ENCODE measurements at regions not wholly inside any gene's neighbourhood (a gene's known extent, or its start where the extent isn't known, plus 50 kb on each side); places are given as distances from the start of the nearest gene placed in this dataset.

DNA sequence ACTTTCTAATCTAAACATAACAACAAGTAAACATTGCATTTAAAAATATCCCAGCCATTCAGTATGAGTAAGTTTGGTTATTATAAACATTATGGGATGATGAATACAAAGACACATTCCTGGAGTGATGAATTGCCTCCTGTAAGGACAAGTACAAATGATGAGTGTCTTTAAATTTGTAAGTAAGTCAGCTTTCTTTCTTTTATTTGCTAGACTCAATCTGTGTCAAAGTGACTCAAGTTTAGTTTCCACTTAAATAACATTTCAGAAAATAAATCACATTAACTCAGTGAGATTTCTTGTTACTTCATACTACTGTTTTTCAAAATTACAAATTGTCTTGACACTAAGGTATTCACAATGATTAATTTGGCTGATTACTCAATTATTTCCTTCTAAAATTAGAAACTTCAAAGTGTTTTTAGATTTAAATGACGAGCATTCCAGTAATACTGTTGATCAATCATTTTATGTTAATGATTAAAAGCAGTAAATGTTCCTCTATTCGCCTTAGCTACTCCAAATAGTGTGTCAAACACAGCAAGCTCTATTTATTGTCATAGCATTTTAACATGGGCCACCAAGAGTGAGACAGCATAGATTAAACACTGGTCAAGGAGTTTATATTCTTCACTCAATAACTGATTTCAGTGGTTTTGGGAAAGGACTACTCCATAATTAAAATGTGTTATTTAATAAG lies 658.0 kb upstream of the MDGA2 start:
- TF ChIP-seq, protein P1, sequence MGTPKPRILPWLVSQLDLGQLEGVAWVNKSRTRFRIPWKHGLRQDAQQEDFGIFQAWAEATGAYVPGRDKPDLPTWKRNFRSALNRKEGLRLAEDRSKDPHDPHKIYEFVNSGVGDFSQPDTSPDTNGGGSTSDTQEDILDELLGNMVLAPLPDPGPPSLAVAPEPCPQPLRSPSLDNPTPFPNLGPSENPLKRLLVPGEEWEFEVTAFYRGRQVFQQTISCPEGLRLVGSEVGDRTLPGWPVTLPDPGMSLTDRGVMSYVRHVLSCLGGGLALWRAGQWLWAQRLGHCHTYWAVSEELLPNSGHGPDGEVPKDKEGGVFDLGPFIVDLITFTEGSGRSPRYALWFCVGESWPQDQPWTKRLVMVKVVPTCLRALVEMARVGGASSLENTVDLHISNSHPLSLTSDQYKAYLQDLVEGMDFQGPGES (IDR thresholded peaks at IDR 0.05; ENCODE audit: low read depth, low read length), result no peak
- TF ChIP-seq, protein P2, sequence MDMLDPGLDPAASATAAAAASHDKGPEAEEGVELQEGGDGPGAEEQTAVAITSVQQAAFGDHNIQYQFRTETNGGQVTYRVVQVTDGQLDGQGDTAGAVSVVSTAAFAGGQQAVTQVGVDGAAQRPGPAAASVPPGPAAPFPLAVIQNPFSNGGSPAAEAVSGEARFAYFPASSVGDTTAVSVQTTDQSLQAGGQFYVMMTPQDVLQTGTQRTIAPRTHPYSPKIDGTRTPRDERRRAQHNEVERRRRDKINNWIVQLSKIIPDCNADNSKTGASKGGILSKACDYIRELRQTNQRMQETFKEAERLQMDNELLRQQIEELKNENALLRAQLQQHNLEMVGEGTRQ (IDR thresholded peaks at IDR 0.05; ENCODE audit: borderline replicate concordance, low read depth, low read length), result no peak
- 6% methylated on average over 2 of the region's 2 CpGs for WGBS (ENCODE audit: low lambda C conversion rate)
- Histone ChIP-seq H3K4me1 (ENCODE audit: control insufficient read depth in 1 of 2, insufficient read depth in 2 of 2, low read depth in 1 of 2, low read length in 1 of 2) (no peaks in the 10 kb centered on the region), H3K79me2 (ENCODE audit: insufficient read depth) (no peaks in the 10 kb centered on the region), H3K27ac (ENCODE audit: low read depth in 2 of 2, low read length in 1 of 2) (no peak overlapping the region), H4K20me1 (ENCODE audit: insufficient read depth) (no peaks in the 10 kb centered on the region), H3K4me3 (ENCODE audit: low read depth in 2 of 2, low read length in 1 of 2) (no peak overlapping the region), H3F3A (replicated peaks; ENCODE audit: insufficient read depth) (no peaks in the 10 kb centered on the region), H3K9me3 (no peaks in the 10 kb centered on the region), H2AFZ (ENCODE audit: low read depth) (no peak overlapping the region), H3K36me3 (replicated peaks in 1 of 2; ENCODE audit: control insufficient read depth in 1 of 2, insufficient read depth in 2 of 2, low read length in 1 of 2) (no peaks in the 10 kb centered on the region), H3K9me2 (no peaks in the 10 kb centered on the region), H3K27me3 (ENCODE audit: insufficient read depth) (no peaks in the 10 kb centered on the region), H3K9ac (no peak overlapping the region), H3K4me2 (no peak overlapping the region)
- ChIA-PET CTCF (no interaction called here), POLR2A (no interaction called here)
- DNase-seq, result no peak

DNA sequence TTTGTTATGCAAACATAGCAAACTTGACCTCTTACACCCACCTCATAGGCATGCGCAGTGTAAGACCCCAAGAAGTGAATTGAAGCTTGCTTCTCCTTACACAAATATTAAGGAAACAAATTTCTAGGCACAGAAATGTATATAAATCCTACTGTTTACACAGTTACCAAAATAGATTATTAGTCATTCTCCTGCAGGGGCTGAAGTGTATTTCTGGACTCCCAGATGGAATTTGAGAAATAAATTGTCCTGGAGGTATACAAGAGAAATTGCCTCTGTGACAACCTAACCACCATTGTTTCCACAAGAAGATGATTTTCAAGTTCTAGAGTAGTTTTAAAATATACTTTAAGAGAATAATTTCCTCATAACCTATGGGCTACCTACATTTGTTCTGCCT lies 656.0 kb upstream of the MDGA2 start:
- H3F3A ChIP-seq (replicated peaks; ENCODE audit: insufficient read depth), result no peaks in the 10 kb centered on the region
- no peak overlapping the region for H3K4me3 ChIP-seq (ENCODE audit: low read depth in 2 of 2, low read length in 1 of 2)
- H3K9me2 ChIP-seq, result no peaks in the 10 kb centered on the region
- no peaks in the 10 kb centered on the region for H3K9me3 ChIP-seq
- no peaks in the 10 kb centered on the region for H3K27me3 ChIP-seq (ENCODE audit: insufficient read depth)
- no peak for DNase-seq
- no peak overlapping the region for H2AFZ ChIP-seq (ENCODE audit: low read depth)
- H4K20me1 ChIP-seq (ENCODE audit: insufficient read depth), result no peaks in the 10 kb centered on the region
- no peaks in the 10 kb centered on the region for H3K4me1 ChIP-seq (ENCODE audit: control insufficient read depth in 1 of 2, insufficient read depth in 2 of 2, low read depth in 1 of 2, low read length in 1 of 2)
- H3K36me3 ChIP-seq (replicated peaks in 1 of 2; ENCODE audit: control insufficient read depth in 1 of 2, insufficient read depth in 2 of 2, low read length in 1 of 2), result no peaks in the 10 kb centered on the region
- H3K4me2 ChIP-seq, result no peak overlapping the region
- no peak overlapping the region for H3K27ac ChIP-seq (ENCODE audit: low read depth in 2 of 2, low read length in 1 of 2)
- ChIA-PET CTCF (no interaction called here), POLR2A (no interaction called here)
- H3K9ac ChIP-seq, result no peak overlapping the region
- WGBS (ENCODE audit: low lambda C conversion rate), result 38% methylated on average over 1 of the region's 1 CpG
- no peaks in the 10 kb centered on the region for H3K79me2 ChIP-seq (ENCODE audit: insufficient read depth)
- TF ChIP-seq FOXJ3 (CRISPR knock-in tag; IDR thresholded peaks at IDR 0.05), result no peak
- TF ChIP-seq, protein P3, sequence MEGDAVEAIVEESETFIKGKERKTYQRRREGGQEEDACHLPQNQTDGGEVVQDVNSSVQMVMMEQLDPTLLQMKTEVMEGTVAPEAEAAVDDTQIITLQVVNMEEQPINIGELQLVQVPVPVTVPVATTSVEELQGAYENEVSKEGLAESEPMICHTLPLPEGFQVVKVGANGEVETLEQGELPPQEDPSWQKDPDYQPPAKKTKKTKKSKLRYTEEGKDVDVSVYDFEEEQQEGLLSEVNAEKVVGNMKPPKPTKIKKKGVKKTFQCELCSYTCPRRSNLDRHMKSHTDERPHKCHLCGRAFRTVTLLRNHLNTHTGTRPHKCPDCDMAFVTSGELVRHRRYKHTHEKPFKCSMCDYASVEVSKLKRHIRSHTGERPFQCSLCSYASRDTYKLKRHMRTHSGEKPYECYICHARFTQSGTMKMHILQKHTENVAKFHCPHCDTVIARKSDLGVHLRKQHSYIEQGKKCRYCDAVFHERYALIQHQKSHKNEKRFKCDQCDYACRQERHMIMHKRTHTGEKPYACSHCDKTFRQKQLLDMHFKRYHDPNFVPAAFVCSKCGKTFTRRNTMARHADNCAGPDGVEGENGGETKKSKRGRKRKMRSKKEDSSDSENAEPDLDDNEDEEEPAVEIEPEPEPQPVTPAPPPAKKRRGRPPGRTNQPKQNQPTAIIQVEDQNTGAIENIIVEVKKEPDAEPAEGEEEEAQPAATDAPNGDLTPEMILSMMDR (IDR thresholded peaks at IDR 0.05), result no peak
- no peak for TF ChIP-seq YY1 (IDR thresholded peaks at IDR 0.05; ENCODE audit: low read depth)
- TF ChIP-seq EZH2phosphoT487 (IDR thresholded peaks at IDR 0.05; ENCODE audit: borderline replicate concordance, low read depth), result no peak
- TF ChIP-seq, protein P4, sequence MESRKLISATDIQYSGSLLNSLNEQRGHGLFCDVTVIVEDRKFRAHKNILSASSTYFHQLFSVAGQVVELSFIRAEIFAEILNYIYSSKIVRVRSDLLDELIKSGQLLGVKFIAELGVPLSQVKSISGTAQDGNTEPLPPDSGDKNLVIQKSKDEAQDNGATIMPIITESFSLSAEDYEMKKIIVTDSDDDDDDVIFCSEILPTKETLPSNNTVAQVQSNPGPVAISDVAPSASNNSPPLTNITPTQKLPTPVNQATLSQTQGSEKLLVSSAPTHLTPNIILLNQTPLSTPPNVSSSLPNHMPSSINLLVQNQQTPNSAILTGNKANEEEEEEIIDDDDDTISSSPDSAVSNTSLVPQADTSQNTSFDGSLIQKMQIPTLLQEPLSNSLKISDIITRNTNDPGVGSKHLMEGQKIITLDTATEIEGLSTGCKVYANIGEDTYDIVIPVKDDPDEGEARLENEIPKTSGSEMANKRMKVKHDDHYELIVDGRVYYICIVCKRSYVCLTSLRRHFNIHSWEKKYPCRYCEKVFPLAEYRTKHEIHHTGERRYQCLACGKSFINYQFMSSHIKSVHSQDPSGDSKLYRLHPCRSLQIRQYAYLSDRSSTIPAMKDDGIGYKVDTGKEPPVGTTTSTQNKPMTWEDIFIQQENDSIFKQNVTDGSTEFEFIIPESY (IDR thresholded peaks at IDR 0.05; ENCODE audit: borderline replicate concordance, low read depth), result no peak
- no peak for TF ChIP-seq GABPA (IDR thresholded peaks at IDR 0.05; ENCODE audit: low read depth)
- no peak for TF ChIP-seq TAF1 (IDR thresholded peaks at IDR 0.05; ENCODE audit: borderline replicate concordance, low read depth, low read length)
- no peak for TF ChIP-seq ELF1 (IDR thresholded peaks at IDR 0.05)
- no peak for TF ChIP-seq SMC3 (IDR thresholded peaks at IDR 0.05; ENCODE audit: low read depth, low read length)
- no peak for TF ChIP-seq EP300 (IDR thresholded peaks at IDR 0.05; ENCODE audit: borderline replicate concordance in 1 of 2, low read depth in 1 of 2, low read length in 1 of 2)
- TF ChIP-seq FOSL2 (IDR thresholded peaks at IDR 0.05; ENCODE audit: borderline replicate concordance, low read depth), result no peak
- no peak for TF ChIP-seq MXI1 (IDR thresholded peaks at IDR 0.05; ENCODE audit: low read depth, low read length)
- TF ChIP-seq POLR2AphosphoS5 (IDR thresholded peaks at IDR 0.05; ENCODE audit: low read depth, low read length), result no peak
- no peak for TF ChIP-seq RXRA (IDR thresholded peaks at IDR 0.05; ENCODE audit: borderline replicate concordance, low read depth)
- no peak for TF ChIP-seq NRF1 (IDR thresholded peaks at IDR 0.05; ENCODE audit: low read depth, low read length)
- TF ChIP-seq, protein P5, sequence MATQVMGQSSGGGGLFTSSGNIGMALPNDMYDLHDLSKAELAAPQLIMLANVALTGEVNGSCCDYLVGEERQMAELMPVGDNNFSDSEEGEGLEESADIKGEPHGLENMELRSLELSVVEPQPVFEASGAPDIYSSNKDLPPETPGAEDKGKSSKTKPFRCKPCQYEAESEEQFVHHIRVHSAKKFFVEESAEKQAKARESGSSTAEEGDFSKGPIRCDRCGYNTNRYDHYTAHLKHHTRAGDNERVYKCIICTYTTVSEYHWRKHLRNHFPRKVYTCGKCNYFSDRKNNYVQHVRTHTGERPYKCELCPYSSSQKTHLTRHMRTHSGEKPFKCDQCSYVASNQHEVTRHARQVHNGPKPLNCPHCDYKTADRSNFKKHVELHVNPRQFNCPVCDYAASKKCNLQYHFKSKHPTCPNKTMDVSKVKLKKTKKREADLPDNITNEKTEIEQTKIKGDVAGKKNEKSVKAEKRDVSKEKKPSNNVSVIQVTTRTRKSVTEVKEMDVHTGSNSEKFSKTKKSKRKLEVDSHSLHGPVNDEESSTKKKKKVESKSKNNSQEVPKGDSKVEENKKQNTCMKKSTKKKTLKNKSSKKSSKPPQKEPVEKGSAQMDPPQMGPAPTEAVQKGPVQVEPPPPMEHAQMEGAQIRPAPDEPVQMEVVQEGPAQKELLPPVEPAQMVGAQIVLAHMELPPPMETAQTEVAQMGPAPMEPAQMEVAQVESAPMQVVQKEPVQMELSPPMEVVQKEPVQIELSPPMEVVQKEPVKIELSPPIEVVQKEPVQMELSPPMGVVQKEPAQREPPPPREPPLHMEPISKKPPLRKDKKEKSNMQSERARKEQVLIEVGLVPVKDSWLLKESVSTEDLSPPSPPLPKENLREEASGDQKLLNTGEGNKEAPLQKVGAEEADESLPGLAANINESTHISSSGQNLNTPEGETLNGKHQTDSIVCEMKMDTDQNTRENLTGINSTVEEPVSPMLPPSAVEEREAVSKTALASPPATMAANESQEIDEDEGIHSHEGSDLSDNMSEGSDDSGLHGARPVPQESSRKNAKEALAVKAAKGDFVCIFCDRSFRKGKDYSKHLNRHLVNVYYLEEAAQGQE (IDR thresholded peaks at IDR 0.05; ENCODE audit: low read depth, low read length), result no peak

Data from SK-N-SH (cell line).